ENCODE measurements at regions not wholly inside any gene's neighbourhood (a gene's known extent, or its start where the extent isn't known, plus 50 kb on each side); places are given as distances from the start of the nearest gene placed in this dataset.

DNA sequence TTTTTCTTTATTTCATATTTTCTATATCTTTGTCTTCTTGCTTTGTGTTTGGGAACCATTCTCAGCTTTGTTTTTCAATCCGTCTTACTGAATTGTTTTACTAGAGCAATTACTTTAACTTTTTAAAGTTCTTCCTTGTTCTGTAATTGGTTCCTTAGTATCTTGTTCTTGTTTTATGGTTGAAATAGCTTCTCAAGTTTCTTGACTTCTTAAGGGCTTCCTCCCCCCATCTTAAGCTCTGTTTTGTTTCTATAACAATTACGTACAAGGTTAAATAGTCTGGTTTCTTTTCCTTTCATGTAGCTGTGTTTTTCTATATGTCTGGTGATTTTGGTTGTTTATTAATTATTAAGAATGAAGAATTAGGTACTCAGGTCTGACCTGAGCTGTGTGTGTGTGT lies 158.0 kb downstream of the SDHAF3 start:
- Histone ChIP-seq H3K27me3 (ENCODE audit: insufficient read depth, low read length) (no peaks in the 10 kb centered on the region), H3K79me2 (ENCODE audit: insufficient read depth, low read length) (no peaks in the 10 kb centered on the region), H4K20me1 (ENCODE audit: insufficient read depth, low read length) (no peaks in the 10 kb centered on the region), H3K4me2 (ENCODE audit: low read length) (no peak overlapping the region), H2AFZ (ENCODE audit: low read depth, low read length) (no peak overlapping the region), H3K27ac (ENCODE audit: low read depth, low read length) (no peak overlapping the region), H3K9ac (ENCODE audit: low read length) (no peak overlapping the region), H3K4me3 (ENCODE audit: insufficient read depth, low read depth, low read length) (no peak overlapping the region), H3K9me3 (ENCODE audit: insufficient read depth, low read depth, low read length) (no peaks in the 10 kb centered on the region), H3K4me1 (ENCODE audit: insufficient read depth, low read length) (no peaks in the 10 kb centered on the region), H3K36me3 (ENCODE audit: insufficient read depth, low read length) (no peaks in the 10 kb centered on the region)
- Mint-ChIP-seq H3K27me3 (ENCODE audit: low read depth, unreplicated experiment) (no peaks in the 10 kb centered on the region), H3K9me3 (ENCODE audit: unreplicated experiment) (no peaks in the 10 kb centered on the region), H3K4me1 (ENCODE audit: low read depth, unreplicated experiment) (no peaks in the 10 kb centered on the region), H3K36me3 (ENCODE audit: low read depth, unreplicated experiment) (no peaks in the 10 kb centered on the region), H3K4me3 (ENCODE audit: unreplicated experiment) (no peak overlapping the region), H3K27ac (ENCODE audit: unreplicated experiment) (no peak overlapping the region)
- FAIRE-seq (no peak), DNase-seq (ENCODE audit: low read depth) (no peak)
- TF ChIP-seq, protein P1, sequence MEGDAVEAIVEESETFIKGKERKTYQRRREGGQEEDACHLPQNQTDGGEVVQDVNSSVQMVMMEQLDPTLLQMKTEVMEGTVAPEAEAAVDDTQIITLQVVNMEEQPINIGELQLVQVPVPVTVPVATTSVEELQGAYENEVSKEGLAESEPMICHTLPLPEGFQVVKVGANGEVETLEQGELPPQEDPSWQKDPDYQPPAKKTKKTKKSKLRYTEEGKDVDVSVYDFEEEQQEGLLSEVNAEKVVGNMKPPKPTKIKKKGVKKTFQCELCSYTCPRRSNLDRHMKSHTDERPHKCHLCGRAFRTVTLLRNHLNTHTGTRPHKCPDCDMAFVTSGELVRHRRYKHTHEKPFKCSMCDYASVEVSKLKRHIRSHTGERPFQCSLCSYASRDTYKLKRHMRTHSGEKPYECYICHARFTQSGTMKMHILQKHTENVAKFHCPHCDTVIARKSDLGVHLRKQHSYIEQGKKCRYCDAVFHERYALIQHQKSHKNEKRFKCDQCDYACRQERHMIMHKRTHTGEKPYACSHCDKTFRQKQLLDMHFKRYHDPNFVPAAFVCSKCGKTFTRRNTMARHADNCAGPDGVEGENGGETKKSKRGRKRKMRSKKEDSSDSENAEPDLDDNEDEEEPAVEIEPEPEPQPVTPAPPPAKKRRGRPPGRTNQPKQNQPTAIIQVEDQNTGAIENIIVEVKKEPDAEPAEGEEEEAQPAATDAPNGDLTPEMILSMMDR (IDR thresholded peaks at IDR 0.05; ENCODE audit: insufficient read depth, low read depth, low read length), result no peak
- no peak for TF ChIP-seq EZH2 (IDR thresholded peaks at IDR 0.05; ENCODE audit: insufficient read depth, low read length)

DNA sequence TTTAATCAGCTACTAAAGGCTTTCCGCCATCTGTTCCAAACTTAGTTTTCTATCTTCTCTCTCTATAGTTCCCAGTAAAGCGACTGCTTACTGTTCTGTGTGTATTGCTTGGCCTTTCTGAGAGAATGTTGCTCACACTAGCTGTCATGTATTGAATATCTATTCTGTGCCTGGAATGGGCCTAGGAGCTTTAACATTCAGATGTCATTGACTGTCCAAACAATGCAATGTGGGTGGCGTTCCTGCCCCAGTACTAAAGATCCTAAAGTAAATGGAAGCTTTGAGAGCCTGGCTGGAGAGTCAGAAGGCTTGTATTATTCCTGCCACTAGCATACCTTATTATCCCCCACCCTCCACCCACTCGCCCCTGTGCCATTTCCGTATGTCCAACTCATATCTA lies 163.5 kb downstream of the SDHAF3 start:
- H4K20me1 ChIP-seq (ENCODE audit: insufficient read depth, low read length), result no peaks in the 10 kb centered on the region
- H3K9me3 ChIP-seq (ENCODE audit: insufficient read depth, low read depth, low read length), result no peaks in the 10 kb centered on the region
- H2AFZ ChIP-seq (ENCODE audit: low read depth, low read length), result no peak overlapping the region
- Mint-ChIP-seq H3K27ac (ENCODE audit: unreplicated experiment) (no peak overlapping the region), H3K36me3 (ENCODE audit: low read depth, unreplicated experiment) (no peaks in the 10 kb centered on the region), H3K4me3 (ENCODE audit: unreplicated experiment) (no peak overlapping the region), H3K9me3 (ENCODE audit: unreplicated experiment) (no peaks in the 10 kb centered on the region), H3K4me1 (ENCODE audit: low read depth, unreplicated experiment) (no peaks in the 10 kb centered on the region), H3K27me3 (ENCODE audit: low read depth, unreplicated experiment) (no peaks in the 10 kb centered on the region)
- H3K9ac ChIP-seq (ENCODE audit: low read length), result no peak overlapping the region
- TF ChIP-seq EZH2 (IDR thresholded peaks at IDR 0.05; ENCODE audit: insufficient read depth, low read length), result no peak
- TF ChIP-seq, protein P1 (IDR thresholded peaks at IDR 0.05; ENCODE audit: insufficient read depth, low read depth, low read length), result no peak
- no peak overlapping the region for H3K27ac ChIP-seq (ENCODE audit: low read depth, low read length)
- H3K4me3 ChIP-seq (ENCODE audit: insufficient read depth, low read depth, low read length), result no peak overlapping the region
- FAIRE-seq (no peak), DNase-seq (ENCODE audit: low read depth) (no peak)
- H3K4me1 ChIP-seq (ENCODE audit: insufficient read depth, low read length), result no peaks in the 10 kb centered on the region
- H3K79me2 ChIP-seq (ENCODE audit: insufficient read depth, low read length), result no peaks in the 10 kb centered on the region
- H3K36me3 ChIP-seq (ENCODE audit: insufficient read depth, low read length), result no peaks in the 10 kb centered on the region
- H3K4me2 ChIP-seq (ENCODE audit: low read length), result no peak overlapping the region
- H3K27me3 ChIP-seq (ENCODE audit: insufficient read depth, low read length), result no peaks in the 10 kb centered on the region

DNA sequence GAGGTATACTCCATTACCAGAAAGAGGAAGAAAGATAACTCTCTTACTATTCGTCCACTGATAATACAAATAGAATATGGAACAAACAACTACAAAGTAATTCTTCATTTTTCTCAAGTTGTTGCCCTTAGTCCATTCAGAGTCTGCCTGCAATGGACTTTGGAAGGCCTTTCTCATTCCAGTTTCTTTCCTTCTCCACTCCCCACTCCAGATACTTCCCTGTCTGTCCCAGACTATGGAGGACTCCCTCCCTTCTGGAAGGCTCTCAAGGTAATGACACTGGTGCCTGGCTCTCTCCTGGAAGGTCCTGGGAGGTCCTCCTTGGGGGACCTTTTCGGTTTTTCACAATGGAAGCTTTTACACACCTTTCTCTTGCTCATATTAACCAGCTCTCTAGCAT lies 167.8 kb downstream of the SDHAF3 start:
- no peaks in the 10 kb centered on the region for H3K4me1 Mint-ChIP-seq (ENCODE audit: low read depth, unreplicated experiment)
- no peaks in the 10 kb centered on the region for H3K9me3 ChIP-seq (ENCODE audit: insufficient read depth, low read depth, low read length)

More for the DNA sequence above, 167.8 kb downstream of the SDHAF3 start:
- Histone ChIP-seq H4K20me1 (ENCODE audit: insufficient read depth, low read length) (no peaks in the 10 kb centered on the region), H3K9ac (ENCODE audit: low read length) (no peak overlapping the region), H3K27me3 (ENCODE audit: insufficient read depth, low read length) (no peaks in the 10 kb centered on the region), H3K4me1 (ENCODE audit: insufficient read depth, low read length) (no peaks in the 10 kb centered on the region), H3K4me3 (ENCODE audit: insufficient read depth, low read depth, low read length) (no peak overlapping the region), H3K27ac (ENCODE audit: low read depth, low read length) (no peak overlapping the region), H2AFZ (ENCODE audit: low read depth, low read length) (no peak overlapping the region), H3K36me3 (ENCODE audit: insufficient read depth, low read length) (no peaks in the 10 kb centered on the region), H3K79me2 (ENCODE audit: insufficient read depth, low read length) (no peaks in the 10 kb centered on the region), H3K4me2 (ENCODE audit: low read length) (no peak overlapping the region)
- Mint-ChIP-seq H3K4me3 (ENCODE audit: unreplicated experiment) (no peak overlapping the region), H3K9me3 (ENCODE audit: unreplicated experiment) (no peaks in the 10 kb centered on the region), H3K27ac (ENCODE audit: unreplicated experiment) (no peak overlapping the region), H3K27me3 (ENCODE audit: low read depth, unreplicated experiment) (no peaks in the 10 kb centered on the region), H3K36me3 (ENCODE audit: low read depth, unreplicated experiment) (no peaks in the 10 kb centered on the region)
- no peak for DNase-seq (ENCODE audit: low read depth)
- FAIRE-seq, result no peak
- TF ChIP-seq, protein P1 (IDR thresholded peaks at IDR 0.05; ENCODE audit: insufficient read depth, low read depth, low read length), result no peak
- TF ChIP-seq EZH2 (IDR thresholded peaks at IDR 0.05; ENCODE audit: insufficient read depth, low read length), result no peak

Data from astrocyte (in vitro differentiated cells and primary cell).